ENCODE measurements at regions not wholly inside any gene's neighbourhood (a gene's known extent, or its start where the extent isn't known, plus 50 kb on each side); places are given as distances from the start of the nearest gene placed in this dataset.

DNA sequence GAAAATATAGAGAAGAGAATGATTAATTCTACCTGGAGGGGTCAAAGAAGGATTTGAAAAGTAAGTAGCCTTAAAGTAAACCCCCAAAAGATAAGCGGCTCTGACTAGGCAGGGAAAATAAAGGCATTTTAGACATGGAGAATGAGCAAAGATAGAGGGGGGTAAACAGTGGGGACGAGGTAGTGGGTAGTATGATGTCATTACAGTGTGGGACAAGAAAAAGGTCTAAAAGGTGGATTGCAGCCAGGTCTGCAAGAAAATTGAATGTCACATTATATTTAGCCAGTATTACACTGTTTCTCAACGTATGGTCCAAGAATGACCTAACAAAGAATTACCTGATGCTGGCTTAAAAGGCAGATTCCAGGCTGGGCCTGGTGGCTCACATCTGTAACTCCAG lies 55.8 kb upstream of the CIT start:
- TF ChIP-seq, protein P1, sequence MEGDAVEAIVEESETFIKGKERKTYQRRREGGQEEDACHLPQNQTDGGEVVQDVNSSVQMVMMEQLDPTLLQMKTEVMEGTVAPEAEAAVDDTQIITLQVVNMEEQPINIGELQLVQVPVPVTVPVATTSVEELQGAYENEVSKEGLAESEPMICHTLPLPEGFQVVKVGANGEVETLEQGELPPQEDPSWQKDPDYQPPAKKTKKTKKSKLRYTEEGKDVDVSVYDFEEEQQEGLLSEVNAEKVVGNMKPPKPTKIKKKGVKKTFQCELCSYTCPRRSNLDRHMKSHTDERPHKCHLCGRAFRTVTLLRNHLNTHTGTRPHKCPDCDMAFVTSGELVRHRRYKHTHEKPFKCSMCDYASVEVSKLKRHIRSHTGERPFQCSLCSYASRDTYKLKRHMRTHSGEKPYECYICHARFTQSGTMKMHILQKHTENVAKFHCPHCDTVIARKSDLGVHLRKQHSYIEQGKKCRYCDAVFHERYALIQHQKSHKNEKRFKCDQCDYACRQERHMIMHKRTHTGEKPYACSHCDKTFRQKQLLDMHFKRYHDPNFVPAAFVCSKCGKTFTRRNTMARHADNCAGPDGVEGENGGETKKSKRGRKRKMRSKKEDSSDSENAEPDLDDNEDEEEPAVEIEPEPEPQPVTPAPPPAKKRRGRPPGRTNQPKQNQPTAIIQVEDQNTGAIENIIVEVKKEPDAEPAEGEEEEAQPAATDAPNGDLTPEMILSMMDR (IDR thresholded peaks at IDR 0.05), result no peak
- TF ChIP-seq POLR2A (IDR thresholded peaks at IDR 0.05), result no peak

Data from testis (tissue), 2 donors.